H9 (cell line): ENCODE measurements at regions not wholly inside any gene's neighbourhood (a gene's known extent, or its start where the extent isn't known, plus 50 kb on each side); places are given as distances from the start of the nearest gene placed in this dataset.

Experiments used
- DNase-seq: peaks from one replicate; pipeline ENCODE4 v3.0.0-alpha.2; 2017
- H2AFZ ChIP-seq: one replicate; pipeline ENCODE4 v1.6.1; 2013; ENCODE audit warnings: mild to moderate bottlenecking, low read length, control low read depth, moderate library complexity
- H2AK5ac ChIP-seq: 2 replicates; pipeline ENCODE4 v1.6.1; 2013; ENCODE audit warnings: low read length, control low read depth, mixed read lengths; ENCODE audit not compliant: insufficient read length
- H2BK120ac ChIP-seq: one replicate; pipeline ENCODE4 v1.6.1; 2013; ENCODE audit warnings: low read depth, mild to moderate bottlenecking, low read length, control low read depth, inconsistent platforms; ENCODE audit not compliant: poor library complexity, severe bottlenecking
- H2BK12ac ChIP-seq: 2 replicates; pipeline ENCODE4 v1.6.1; 2013; ENCODE audit warnings: low read length, control low read depth, mixed read lengths, low read depth; ENCODE audit not compliant: insufficient read length
- H2BK15ac ChIP-seq: 2 replicates; pipeline ENCODE4 v1.6.1; 2013; ENCODE audit warnings: low read depth, low read length, control low read depth
- H2BK20ac ChIP-seq: one replicate; pipeline ENCODE4 v1.6.1; 2013; ENCODE audit warnings: low read depth, mild to moderate bottlenecking, low read length, control low read depth, inconsistent platforms; ENCODE audit not compliant: poor library complexity, severe bottlenecking
- H2BK5ac ChIP-seq: 2 replicates; pipeline ENCODE4 v1.6.1; 2013; ENCODE audit warnings: low read length, control low read depth, mixed read lengths; ENCODE audit not compliant: insufficient read length
- H3K14ac ChIP-seq: 2 replicates; pipeline ENCODE4 v1.6.1; 2013; ENCODE audit warnings: low read length, control low read depth; ENCODE audit not compliant: insufficient read depth
- H3K18ac ChIP-seq: 2 replicates; pipeline ENCODE4 v1.6.1; 2013; ENCODE audit warnings: low read depth, mild to moderate bottlenecking, mixed read lengths, low read length, control low read depth; ENCODE audit not compliant: insufficient read length
- H3K23ac ChIP-seq: 2 replicates; pipeline ENCODE4 v1.6.1; 2013; ENCODE audit warnings: low read length, control low read depth, mixed read lengths, low read depth; ENCODE audit not compliant: insufficient read length
- H3K23me2 ChIP-seq: 2 replicates; pipeline ENCODE4 v1.6.1; 2013; ENCODE audit warnings: low read depth, mild to moderate bottlenecking, mixed read lengths, low read length, control low read depth; ENCODE audit not compliant: insufficient read length, poor library complexity, severe bottlenecking
- H3K27ac ChIP-seq: 2 replicates; pipeline ENCODE4 v1.5.1; 2013; ENCODE audit warnings: low read length, control low read depth, mixed read lengths, low read depth; ENCODE audit not compliant: insufficient read length
- H3K27me3 ChIP-seq: 2 replicates; pipeline ENCODE4 v1.6.1; 2013; ENCODE audit warnings: low read length, control low read depth, inconsistent platforms; ENCODE audit not compliant: insufficient read depth
- H3K4ac ChIP-seq: 2 replicates; pipeline ENCODE4 v1.6.1; 2013; ENCODE audit warnings: low read depth, mild to moderate bottlenecking, control low read depth, inconsistent platforms, low read length, moderate library complexity
- H3K4me1 ChIP-seq: 2 replicates; pipeline ENCODE4 v1.6.1; 2013; ENCODE audit warnings: low read length, control low read depth, inconsistent platforms; ENCODE audit not compliant: insufficient read depth
- H3K4me2 ChIP-seq: 2 replicates; pipeline ENCODE4 v1.6.1; 2013; ENCODE audit warnings: low read length, control low read depth, mixed read lengths; ENCODE audit not compliant: insufficient read length, insufficient read depth
- H3K56ac ChIP-seq: 2 replicates; pipeline ENCODE4 v1.6.1; 2013; ENCODE audit warnings: low read depth, mild to moderate bottlenecking, mixed read lengths, low read length, control low read depth; ENCODE audit not compliant: insufficient read length
- H3K79me1 ChIP-seq: 2 replicates; pipeline ENCODE4 v1.6.1; 2013; ENCODE audit warnings: low read depth, mild to moderate bottlenecking, moderate library complexity, low read length, control low read depth, inconsistent platforms; ENCODE audit not compliant: insufficient read depth, poor library complexity, severe bottlenecking
- H3K79me2 ChIP-seq: 2 replicates; pipeline ENCODE4 v1.6.1; 2013; ENCODE audit warnings: low read length, control low read depth, inconsistent platforms; ENCODE audit not compliant: insufficient read depth
- H3K9ac ChIP-seq: 2 replicates; pipeline ENCODE4 v1.6.1; 2013; ENCODE audit warnings: low read length, control low read depth, mixed read lengths; ENCODE audit not compliant: insufficient read length; ENCODE audit errors: extremely low read depth
- H3K9me3 ChIP-seq: one replicate; pipeline ENCODE4 v1.6.1; 2013; ENCODE audit warnings: low read depth, low read length, inconsistent platforms; ENCODE audit not compliant: control insufficient read depth
- H3T11ph ChIP-seq: one replicate; pipeline ENCODE4 v1.6.1; 2013; ENCODE audit warnings: mild to moderate bottlenecking, low read length, control low read depth, inconsistent platforms
- H4K20me1 ChIP-seq: one replicate; pipeline ENCODE4 v1.6.1; 2013; ENCODE audit not compliant: control insufficient read depth, insufficient read length, insufficient read depth
- H4K5ac ChIP-seq: 2 replicates; pipeline ENCODE4 v1.6.1; 2013; ENCODE audit warnings: low read depth, mild to moderate bottlenecking, mixed read lengths, low read length, control low read depth; ENCODE audit not compliant: insufficient read length
- H4K8ac ChIP-seq: replicated peaks from 2 replicates; pipeline ENCODE4 v1.6.1; 2013; ENCODE audit warnings: low read length, control low read depth, mixed read lengths, low read depth; ENCODE audit not compliant: insufficient read length
- H4K91ac ChIP-seq: 2 replicates; pipeline ENCODE4 v1.6.1; 2013; ENCODE audit warnings: low read depth, mild to moderate bottlenecking, moderate library complexity, mixed read lengths, low read length, control low read depth; ENCODE audit not compliant: insufficient read length
- H3K27ac Mint-ChIP-seq, 3 experiments: 2 replicates in 2 of 3; 3 replicates in 1 of 3; pipeline ENCODE4 v1.8.0; 2020 to 2021; ENCODE audit warnings: mixed read lengths in 3 of 3, mild to moderate bottlenecking in 1 of 3, moderate library complexity in 1 of 3
- H3K27me3 Mint-ChIP-seq: 2 replicates; pipeline ENCODE4 v1.8.0; 2021; ENCODE audit warnings: low read depth, mild to moderate bottlenecking, moderate library complexity, mixed read lengths
- H3K36me3 Mint-ChIP-seq, 3 experiments: 2 replicates in 2 of 3; 3 replicates in 1 of 3; pipeline ENCODE4 v1.8.0; 2020 to 2021; ENCODE audit warnings: low read depth in 3 of 3, mixed read lengths in 3 of 3; ENCODE audit not compliant: insufficient read depth in 1 of 3
- H3K4me1 Mint-ChIP-seq, 2 experiments: 2 replicates each; pipeline ENCODE4 v1.8.0; 2020; ENCODE audit warnings: mixed read lengths in 2 of 2
- H3K4me3 Mint-ChIP-seq, 2 experiments: 2 replicates in 1 of 2; 3 replicates in 1 of 2; pipeline ENCODE4 v1.8.0; 2020 to 2021; ENCODE audit warnings: mild to moderate bottlenecking in 2 of 2, mixed read lengths in 2 of 2, moderate library complexity in 1 of 2
- H3K9me3 Mint-ChIP-seq, 2 experiments: 2 replicates in 1 of 2; 3 replicates in 1 of 2; pipeline ENCODE4 v1.8.0; 2020; ENCODE audit warnings: mild to moderate bottlenecking in 2 of 2, mixed read lengths in 2 of 2, moderate library complexity in 1 of 2
- CTCF ChIP-seq: fragments of 200-600 bp; sonication (generic); conservative IDR thresholded peaks from 3 replicates; pipeline ENCODE4 v1.8.0; 2021; ENCODE audit warnings: antibody characterized with exemption, mild to moderate bottlenecking

GRCh38 chr5:98060148-98060547, 713.3 kb upstream of the RGMB start:
- no peak overlapping the region for H3T11ph ChIP-seq
- no peak overlapping the region for H3K23ac ChIP-seq
- H2AFZ ChIP-seq, result no peak overlapping the region
- H4K8ac ChIP-seq, result no peak overlapping the region
- H3K36me3 Mint-ChIP-seq, result no peaks in the 10 kb centered on the region
- H3K4me2 ChIP-seq, result no peak overlapping the region
- no peak overlapping the region for H3K27ac ChIP-seq
- no peaks in the 10 kb centered on the region for H3K9me3 ChIP-seq
- H2BK15ac ChIP-seq, result no peak overlapping the region
- H4K20me1 ChIP-seq, result no peaks in the 10 kb centered on the region
- no peaks in the 10 kb centered on the region for H3K79me2 ChIP-seq
- H3K4me1 Mint-ChIP-seq, result 0 out of 4 replicates have a peak, but pooled peaks cover 0 to 2% of the 10 kb centered on the region in 2 experiments
- no peaks in the 10 kb centered on the region for H3K9me3 Mint-ChIP-seq
- no peak overlapping the region for H3K4me3 Mint-ChIP-seq
- no peak overlapping the region for H3K18ac ChIP-seq
- no peak overlapping the region for H2BK5ac ChIP-seq
- no peak for TF ChIP-seq CTCF
- no peak overlapping the region for H3K27ac Mint-ChIP-seq
- H3K14ac ChIP-seq, result no peak overlapping the region
- H4K91ac ChIP-seq, result no peak overlapping the region
- no peaks in the 10 kb centered on the region for H3K27me3 ChIP-seq
- H2BK120ac ChIP-seq, result no peak overlapping the region
- H2AK5ac ChIP-seq, result no peak overlapping the region
- no peak overlapping the region for H3K56ac ChIP-seq
- H3K4ac ChIP-seq, result no peak overlapping the region
- H4K5ac ChIP-seq, result no peak overlapping the region
- no peak overlapping the region for H3K9ac ChIP-seq
- H2BK20ac ChIP-seq, result no peak overlapping the region
- H3K27me3 Mint-ChIP-seq, result no peaks in the 10 kb centered on the region
- H3K79me1 ChIP-seq, result no peaks in the 10 kb centered on the region
- no peaks in the 10 kb centered on the region for H3K23me2 ChIP-seq
- DNase-seq, result no peak
- no peaks in the 10 kb centered on the region for H3K4me1 ChIP-seq
- H2BK12ac ChIP-seq, result no peak overlapping the region
